ENCODE measurements at regions not wholly inside any gene's neighbourhood (a gene's known extent, or its start where the extent isn't known, plus 50 kb on each side); places are given as distances from the start of the nearest gene placed in this dataset.

GRCh38 chr10:85222300-85222699 lies 893.9 kb downstream of the CCSER2 start:
- DNase-seq (ENCODE audit: low read depth), result no peak

GRCh38 chr10:85224366-85224940 lies 896.1 kb downstream of the CCSER2 start:
- DNase-seq (ENCODE audit: low read depth), result no peak

GRCh38 chr10:85225311-85225710 lies 896.9 kb downstream of the CCSER2 start:
- DNase-seq (ENCODE audit: low read depth), result no peak

- no peak for DNase-seq (ENCODE audit: low read depth)
Observed at GRCh38 chr10:85226596-85226995, 898.2 kb downstream of the CCSER2 start.

- DNase-seq (ENCODE audit: low read depth), result no peak
Observed at GRCh38 chr10:85228726-85229125, 900.3 kb downstream of the CCSER2 start.

- DNase-seq (ENCODE audit: low read depth), result no peak
Observed at GRCh38 chr10:85231534-85232270, 903.3 kb downstream of the CCSER2 start.

- DNase-seq (ENCODE audit: low read depth), result no peak
Observed at GRCh38 chr10:85235258-85235657, 906.9 kb downstream of the CCSER2 start.

- DNase-seq (ENCODE audit: low read depth), result no peak
Observed at GRCh38 chr10:85238676-85239075, 910.3 kb downstream of the CCSER2 start.

GRCh38 chr10:85250304-85250703 lies 921.9 kb downstream of the CCSER2 start:
- DNase-seq (ENCODE audit: low read depth), result no peak

GRCh38 chr10:85256481-85256880 lies 928.1 kb downstream of the CCSER2 start:
- no peak for DNase-seq (ENCODE audit: low read depth)

- no peak for DNase-seq (ENCODE audit: low read depth)
Observed at GRCh38 chr10:85259908-85260307, 931.5 kb downstream of the CCSER2 start.

GRCh38 chr10:85262992-85263391 lies 934.6 kb downstream of the CCSER2 start:
- DNase-seq (ENCODE audit: low read depth), result no peak

- DNase-seq (ENCODE audit: low read depth), result no peak
Observed at GRCh38 chr10:85265121-85265520, 936.7 kb downstream of the CCSER2 start.

GRCh38 chr10:85266808-85267207 lies 938.4 kb downstream of the CCSER2 start:
- DNase-seq (ENCODE audit: low read depth), result no peak

- peak; percentile 59 for DNase-seq (ENCODE audit: low read depth)
Observed at GRCh38 chr10:85280014-85280413, 951.6 kb downstream of the CCSER2 start.

GRCh38 chr10:85284778-85285770 lies 956.7 kb downstream of the CCSER2 start:
- peak; percentile 50 for DNase-seq (ENCODE audit: low read depth)

GRCh38 chr10:85293483-85293882 lies 965.1 kb downstream of the CCSER2 start:
- no peak for DNase-seq (ENCODE audit: low read depth)

- DNase-seq (ENCODE audit: low read depth), result no peak
Observed at GRCh38 chr10:85311613-85312337, 983.4 kb downstream of the CCSER2 start.

GRCh38 chr10:85315657-85316056 lies 987.3 kb downstream of the CCSER2 start:
- DNase-seq (ENCODE audit: low read depth), result no peak

GRCh38 chr10:85316276-85316675 lies 987.9 kb downstream of the CCSER2 start:
- DNase-seq (ENCODE audit: low read depth), result no peak

GRCh38 chr10:85317827-85318226 lies 989.4 kb downstream of the CCSER2 start:
- DNase-seq (ENCODE audit: low read depth), result no peak
